ENCODE measurements at regions not wholly inside any gene's neighbourhood (a gene's known extent, or its start where the extent isn't known, plus 50 kb on each side); places are given as distances from the start of the nearest gene placed in this dataset.

DNA sequence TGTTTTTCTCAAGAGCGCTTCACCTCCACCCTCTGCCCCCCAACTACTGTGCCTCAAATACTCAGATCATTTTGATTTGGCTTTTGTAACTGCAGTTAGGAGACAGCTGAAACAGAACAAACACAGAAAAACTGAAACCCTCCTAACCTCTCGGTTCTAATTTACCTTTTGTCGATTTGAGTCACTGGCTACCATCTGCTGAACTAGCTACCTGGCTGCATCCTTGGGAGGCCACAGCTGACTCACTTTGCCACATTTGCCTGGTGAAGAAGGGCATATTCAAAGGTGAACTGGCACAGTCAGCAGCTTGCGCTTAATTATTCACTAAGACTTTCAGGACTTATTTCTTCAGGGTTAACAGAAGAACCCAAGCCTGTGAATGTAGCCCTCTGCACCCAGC is 117.7 kb downstream of the FOXB1 start:
- TF ChIP-seq, protein P1, sequence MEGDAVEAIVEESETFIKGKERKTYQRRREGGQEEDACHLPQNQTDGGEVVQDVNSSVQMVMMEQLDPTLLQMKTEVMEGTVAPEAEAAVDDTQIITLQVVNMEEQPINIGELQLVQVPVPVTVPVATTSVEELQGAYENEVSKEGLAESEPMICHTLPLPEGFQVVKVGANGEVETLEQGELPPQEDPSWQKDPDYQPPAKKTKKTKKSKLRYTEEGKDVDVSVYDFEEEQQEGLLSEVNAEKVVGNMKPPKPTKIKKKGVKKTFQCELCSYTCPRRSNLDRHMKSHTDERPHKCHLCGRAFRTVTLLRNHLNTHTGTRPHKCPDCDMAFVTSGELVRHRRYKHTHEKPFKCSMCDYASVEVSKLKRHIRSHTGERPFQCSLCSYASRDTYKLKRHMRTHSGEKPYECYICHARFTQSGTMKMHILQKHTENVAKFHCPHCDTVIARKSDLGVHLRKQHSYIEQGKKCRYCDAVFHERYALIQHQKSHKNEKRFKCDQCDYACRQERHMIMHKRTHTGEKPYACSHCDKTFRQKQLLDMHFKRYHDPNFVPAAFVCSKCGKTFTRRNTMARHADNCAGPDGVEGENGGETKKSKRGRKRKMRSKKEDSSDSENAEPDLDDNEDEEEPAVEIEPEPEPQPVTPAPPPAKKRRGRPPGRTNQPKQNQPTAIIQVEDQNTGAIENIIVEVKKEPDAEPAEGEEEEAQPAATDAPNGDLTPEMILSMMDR (IDR thresholded peaks at IDR 0.05; ENCODE audit: low read depth, low read length, missing input control): no peak
- no peak for TF ChIP-seq SP1 (IDR thresholded peaks at IDR 0.05)
- no peak for TF ChIP-seq RXRA (IDR thresholded peaks at IDR 0.05)
- TF ChIP-seq EGR1 (IDR thresholded peaks at IDR 0.05; ENCODE audit: low read depth in 2 of 2): no peak
- TF ChIP-seq RAD21 (IDR thresholded peaks at IDR 0.05): no peak
